ENCODE measurements at regions not wholly inside any gene's neighbourhood (a gene's known extent, or its start where the extent isn't known, plus 50 kb on each side); places are given as distances from the start of the nearest gene placed in this dataset.

DNA sequence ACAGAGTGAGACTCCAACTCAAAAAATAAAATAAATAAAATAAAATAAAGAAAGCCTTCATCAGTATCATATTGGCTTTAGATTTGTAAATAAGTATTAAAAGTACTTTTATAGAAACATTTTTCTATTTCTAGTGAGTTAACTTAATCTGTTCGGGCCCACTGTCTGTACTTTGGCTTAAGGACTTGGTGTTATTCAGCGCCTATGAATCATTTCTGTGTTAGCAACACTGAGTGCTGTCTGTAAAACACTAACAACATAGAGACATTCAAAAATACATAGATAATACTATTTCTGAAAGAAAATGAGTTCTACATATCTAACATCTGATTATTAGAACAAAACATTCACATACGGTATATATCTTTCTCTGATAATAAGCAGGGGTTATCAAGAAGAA is 221.5 kb upstream of the CDH19 start:
- DNase-seq, result no peak

DNA sequence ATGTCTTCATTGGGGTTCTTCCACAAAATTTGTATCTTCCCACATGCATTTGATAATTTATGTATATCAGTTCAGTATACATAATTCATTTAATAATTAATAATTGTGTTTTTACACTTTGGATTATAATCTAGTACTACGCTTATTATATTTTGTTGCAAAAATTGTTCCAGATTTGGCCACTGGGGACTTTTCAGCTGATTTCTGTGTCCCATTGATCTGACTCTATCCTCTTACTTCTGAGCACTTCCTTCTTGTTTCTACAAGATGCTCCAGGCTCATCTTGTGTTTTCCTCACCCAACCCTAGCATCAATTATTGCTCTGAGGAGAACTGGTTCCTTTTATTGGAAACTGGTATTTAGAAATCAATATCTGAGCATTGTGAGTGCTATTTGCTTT is 215.3 kb upstream of the CDH19 start:
- no peak for DNase-seq

DNA sequence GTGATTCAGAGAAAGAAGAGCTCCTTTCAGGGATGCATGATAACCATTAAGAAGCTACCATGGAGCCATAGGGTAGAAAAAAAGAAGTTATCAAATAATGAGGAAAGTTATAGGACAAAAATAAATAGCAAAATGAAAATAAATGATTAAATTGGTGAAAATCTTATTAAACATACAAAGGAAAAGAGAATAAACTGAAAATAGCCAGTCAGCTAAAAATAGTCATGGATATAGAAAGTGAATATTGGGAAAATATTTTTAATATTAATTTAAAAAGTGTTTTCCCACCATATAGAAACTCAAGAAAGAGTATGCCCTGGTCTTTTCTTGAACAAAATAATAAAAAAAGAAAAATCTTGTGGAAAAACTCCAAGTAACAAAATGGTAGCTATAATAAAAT is 209.2 kb upstream of the CDH19 start:
- no peak for DNase-seq

DNA sequence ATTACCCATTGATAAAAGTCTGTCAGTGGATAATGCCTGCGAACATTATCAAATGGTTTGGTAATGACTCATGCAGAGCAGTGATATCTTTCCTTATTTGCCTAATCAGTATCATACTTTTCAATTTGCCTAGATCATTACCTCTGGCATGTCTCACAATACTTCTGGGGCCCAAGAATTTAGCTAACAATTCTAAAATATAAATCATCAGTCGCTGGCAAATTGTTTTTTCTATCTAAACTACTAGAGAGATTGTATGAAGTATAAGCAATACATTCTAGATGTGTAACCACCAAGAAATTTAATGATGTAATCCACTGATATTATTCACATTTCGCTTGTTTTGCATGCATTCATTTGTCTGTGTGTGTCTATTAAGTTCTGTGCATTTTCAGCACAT is 191.2 kb upstream of the CDH19 start:
- DNase-seq, result no peak

DNA sequence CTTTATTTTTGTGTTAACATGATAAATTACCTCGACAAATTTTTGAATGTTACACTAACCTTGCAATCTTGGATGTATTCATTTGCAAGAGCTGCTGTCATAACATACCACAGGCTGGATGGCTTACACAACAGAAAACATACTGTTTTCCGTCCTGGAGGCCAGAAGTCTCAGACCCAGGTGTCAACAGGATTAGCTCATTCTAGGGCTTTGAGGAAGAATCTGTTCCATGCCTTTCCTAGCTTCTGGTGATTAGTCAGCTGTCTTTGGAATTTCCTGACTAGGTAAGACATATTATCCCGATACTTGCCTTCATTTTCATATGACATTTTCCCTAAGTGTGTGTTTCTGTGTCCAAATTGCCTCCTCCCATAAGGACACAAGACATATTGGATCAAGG is 188.6 kb upstream of the CDH19 start:
- no peak for DNase-seq

DNA sequence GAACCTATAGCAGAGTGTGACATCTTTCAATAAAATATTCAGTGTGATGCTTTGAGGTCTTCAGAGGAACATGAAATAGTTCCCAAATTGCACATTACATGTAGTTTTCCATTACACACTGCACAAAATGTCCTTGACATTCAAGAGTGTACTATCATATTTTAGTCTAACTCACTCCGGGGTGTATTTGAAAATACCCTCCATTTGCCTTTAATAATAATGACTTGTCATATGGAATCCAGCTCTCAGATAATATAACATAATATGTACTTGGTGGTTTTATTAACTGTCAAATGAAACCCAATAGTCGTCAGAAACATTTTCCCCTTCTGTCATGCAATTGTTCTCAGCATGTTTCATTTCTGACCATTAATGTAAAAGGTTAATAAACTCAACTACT is 176.7 kb upstream of the CDH19 start:
- no peak for DNase-seq

DNA sequence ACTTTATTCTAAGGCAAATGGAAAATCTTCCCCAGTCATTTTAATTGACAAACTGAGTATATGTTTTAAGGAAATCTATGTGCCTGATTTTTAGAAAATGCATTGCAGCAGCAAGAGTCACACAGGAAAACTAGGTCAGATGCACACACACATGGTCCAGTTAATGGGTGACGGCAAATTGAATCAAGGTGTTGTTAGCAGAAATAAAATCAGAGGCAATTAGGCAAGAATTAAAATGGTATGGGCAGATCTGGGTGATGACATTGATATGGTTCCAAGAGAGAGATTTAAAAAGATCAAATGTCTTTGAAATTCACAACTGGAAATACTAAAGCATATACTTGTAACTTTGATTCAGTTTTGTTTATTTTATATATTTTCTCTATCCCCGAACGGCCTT is 174.2 kb upstream of the CDH19 start:
- no peak for DNase-seq

DNA sequence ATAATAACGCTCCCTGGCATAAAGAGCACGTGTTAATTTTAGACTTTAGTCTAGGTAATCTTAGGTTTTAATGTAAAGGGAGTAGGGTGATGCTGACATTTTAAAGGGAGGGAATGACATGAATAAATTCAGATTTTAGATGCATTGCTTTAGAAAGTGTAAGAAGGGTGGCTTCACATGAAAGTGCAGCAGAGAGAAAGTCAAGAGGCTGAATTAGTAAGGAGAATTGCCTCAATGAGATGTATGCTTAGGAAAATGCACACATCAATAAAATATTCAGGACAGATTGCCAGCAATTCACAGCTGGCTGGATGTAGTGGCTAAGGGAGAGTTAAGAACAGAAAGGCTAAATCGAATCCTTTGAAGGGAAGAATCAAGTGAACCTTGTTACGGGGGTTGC is 165.5 kb upstream of the CDH19 start:
- no peak for DNase-seq

DNA sequence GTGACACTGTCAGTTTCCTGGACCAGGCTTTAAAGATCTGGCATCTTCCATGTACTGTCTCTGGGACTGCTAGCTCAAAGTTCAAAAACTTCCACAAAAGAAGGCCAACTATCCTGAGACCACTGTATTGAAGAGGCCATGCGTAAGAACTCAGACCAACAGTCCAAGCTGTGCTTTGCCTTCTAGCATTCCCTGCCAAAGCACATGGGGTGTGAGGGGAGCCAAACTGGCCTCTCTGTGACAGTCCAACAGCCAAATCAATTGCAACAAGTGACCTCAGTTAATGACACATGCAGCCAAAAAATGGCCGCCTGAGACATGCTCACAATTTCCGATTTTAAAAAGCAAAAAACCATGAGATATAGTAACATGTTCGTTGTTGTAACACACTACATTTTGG is 160.3 kb upstream of the CDH19 start:
- DNase-seq, result no peak

DNA sequence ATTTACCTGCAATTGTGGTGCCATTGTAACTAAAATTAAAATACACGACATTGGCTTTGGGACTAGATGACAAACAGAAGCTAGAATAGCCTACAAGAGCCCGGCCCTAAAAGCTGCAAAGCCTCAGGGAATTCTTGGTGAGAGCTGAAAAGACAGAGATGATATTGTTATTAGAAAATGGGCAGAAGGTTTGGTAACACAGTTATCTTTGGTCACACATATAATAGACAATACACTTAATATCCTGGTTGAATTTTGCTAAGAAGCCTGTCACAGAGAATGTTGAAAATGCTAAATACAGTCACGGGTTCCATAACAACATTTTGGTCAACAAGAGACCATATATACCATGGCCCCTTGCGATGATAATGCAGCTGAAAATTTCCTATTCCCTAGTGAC is 157.3 kb upstream of the CDH19 start:
- DNase-seq, result no peak

DNA sequence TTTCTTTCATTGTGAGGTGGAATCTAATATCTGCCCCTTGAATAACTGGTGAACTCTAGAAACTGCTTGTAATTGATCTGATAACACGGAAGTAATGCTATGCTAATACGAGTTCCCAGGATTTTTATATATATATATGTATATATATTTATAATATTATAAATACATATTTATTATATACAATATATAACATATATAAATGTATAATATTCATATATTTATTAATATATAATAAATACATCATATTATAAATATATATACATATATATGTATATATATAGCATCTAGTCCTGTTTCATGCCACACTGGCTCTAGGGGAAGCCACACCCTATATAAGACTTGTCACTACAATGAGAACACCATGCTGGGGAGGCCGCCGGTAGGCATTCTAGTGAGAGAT is 156.7 kb upstream of the CDH19 start:
- no peak for DNase-seq

DNA sequence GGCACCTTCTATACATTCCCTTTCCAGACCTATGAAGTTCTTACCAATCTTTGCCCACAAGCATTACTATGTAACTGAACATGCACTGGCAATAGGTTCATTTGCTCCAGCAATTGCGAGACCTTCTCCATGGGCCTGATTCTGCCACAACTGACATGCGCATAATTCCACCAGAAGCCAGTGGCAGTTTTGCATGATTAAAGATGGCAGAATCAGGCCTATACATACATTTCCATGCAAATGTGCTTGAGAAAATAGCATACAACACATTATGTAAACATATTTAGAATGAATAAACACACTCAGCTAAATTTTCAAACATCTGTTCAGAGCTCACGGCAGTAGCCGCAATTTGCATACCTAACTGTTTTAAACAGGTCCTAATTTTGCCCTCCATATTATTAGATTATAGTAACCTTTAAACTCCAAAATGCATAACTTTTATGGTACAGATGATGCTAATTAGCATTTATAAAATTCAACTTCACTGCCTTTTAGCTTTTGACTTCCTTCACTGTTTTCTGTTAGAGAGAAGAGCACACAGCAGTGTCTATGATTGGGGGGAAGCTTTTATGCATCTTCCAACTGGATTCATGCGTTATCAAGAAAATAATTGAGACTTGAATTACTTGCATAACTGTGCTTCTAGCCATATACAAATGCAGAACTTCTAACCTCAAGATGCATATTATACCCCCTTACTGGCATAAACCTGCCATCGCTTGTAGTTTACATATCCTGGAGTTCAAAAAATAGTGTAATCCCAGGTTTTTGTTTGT is 155.3 kb upstream of the CDH19 start:
- no peak for DNase-seq

DNA sequence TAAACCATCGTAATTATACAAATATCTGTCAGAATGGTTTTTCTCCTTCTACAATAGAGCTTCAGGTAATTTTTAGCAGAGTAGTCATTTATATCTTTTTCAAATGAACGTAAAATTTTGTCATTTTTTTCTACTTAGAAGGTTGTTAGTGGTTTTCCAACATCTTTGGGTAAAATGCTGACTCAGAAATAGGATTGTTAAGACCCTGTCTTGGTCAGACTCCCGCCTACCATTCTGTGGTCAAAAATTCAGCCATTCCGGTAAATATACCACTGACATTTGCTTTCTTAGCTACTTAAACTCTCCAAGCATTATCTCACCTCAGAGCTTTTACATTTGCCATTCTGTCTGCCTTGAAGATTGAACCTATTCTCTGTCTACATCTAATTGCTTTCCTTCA is 154.1 kb upstream of the CDH19 start:
- DNase-seq, result no peak

DNA sequence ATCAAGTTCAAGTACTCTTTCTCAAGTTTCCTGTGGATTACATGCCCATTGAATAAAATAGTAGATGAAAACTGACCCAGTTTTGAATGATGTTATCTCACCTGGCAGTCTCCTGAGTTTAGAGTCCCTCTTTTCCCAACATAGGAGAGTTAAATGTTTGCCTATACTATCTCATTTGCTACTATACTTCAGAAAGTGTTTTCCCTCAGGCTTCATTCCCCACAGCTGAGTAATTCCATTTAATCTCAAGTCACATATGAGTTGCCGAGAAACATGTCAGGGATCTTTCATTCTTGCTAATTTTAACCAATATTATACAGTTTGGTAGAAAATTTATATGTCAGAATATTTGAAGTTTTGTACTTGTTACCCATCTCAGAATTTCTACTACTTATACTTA is 150.4 kb upstream of the CDH19 start:
- DNase-seq, result no peak

DNA sequence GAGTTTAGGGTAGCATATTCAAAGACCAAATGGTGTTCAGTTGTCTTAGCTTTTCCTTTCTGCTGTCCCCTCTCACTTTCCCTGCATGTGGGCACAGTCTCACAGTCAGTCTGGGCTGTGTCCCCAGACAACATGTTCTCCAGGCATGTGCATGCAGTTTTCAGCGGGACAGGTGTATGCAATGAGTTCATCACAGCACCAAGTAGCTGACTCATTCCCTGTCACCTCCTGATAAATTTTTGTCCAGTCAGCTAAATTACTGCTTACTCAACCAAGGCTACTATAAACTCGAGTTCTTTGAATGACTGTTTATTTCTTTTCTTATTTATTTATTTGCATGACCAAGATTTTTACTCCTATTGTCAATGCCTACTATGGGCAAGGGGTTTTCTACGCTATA is 148.8 kb upstream of the CDH19 start:
- DNase-seq, result no peak

DNA sequence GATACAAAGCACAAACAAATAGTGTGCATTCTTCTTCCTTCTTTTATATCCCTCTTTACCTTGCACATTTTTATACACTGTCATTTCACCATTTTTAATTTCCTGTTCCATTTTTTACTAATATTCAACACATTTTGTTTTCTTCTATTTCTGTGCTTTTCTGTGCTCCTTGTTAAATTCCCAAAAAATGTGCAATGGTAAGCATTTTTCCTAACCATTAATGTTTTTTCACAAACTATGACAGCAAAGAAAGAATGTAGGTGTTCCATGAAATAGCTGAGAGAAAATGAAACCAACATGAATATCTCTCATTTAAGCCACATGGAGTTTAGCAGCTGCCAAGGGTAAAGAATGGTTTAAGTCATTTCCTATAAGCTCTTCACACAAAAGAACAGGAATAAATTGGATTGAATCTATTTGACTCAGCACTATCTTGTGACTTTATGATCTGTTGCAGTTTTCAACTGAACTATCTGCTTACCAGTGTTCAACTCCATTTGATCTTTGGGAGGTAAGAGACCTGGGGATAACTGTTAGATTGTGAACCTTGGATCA is 145.7 kb upstream of the CDH19 start:
- no peak for DNase-seq

DNA sequence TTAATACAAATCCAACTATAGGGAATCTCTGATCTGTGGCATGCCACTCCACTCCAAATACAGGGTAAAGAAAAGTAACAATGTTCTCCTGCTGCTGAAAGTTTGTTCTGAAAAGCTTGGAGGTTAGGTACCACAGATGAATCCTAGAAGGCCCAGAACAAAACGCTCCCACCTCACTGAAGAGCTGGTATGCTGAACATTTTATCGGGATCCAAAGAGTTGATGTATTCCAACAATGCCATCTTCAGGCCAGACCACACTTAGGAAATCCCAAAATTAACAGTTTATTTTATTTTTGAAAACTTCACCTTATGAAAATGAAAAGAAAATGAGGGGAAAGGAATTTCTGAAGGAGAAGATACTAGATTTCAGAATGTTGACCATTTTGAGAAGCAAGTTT is 145.1 kb upstream of the CDH19 start:
- DNase-seq, result no peak

DNA sequence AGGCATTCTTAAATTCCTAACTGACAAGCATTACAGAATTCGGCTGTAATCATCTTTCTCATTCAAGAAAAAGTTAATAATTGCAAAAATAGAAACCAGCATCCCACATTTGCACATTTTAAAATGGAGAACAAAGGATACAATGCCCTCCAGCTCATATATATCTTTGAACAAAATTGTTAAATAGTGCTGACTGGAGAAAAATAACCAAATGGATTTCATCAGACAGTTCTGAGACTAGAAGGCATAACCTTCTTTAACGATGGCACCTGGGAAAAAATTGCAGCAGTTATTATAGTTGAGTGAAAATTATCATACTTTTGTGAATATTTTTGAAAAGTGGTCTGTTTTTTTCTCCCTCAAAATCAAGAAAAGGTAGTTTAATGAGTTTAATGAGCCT is 138.9 kb upstream of the CDH19 start:
- DNase-seq, result no peak

DNA sequence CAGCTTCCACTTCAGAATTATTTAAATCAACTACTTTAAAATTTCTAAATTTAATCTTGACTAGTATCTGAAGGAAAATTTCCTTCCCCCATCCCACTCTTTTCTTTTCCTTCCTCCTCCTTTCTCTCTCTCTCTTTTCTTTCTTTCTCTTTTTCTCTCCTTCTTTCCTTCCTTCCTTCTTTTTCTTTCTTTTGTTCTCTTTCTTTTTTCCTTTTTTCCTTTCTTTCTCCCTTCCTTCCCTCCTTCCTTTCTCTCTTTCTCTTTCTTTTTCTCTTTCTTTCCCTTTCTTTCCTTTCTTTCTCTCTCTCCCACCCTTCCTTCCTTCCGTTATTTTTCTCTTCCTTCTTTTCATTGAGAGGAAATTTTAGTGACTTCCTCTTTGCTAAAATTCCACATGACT is 132.0 kb upstream of the CDH19 start:
- no peak for DNase-seq

DNA sequence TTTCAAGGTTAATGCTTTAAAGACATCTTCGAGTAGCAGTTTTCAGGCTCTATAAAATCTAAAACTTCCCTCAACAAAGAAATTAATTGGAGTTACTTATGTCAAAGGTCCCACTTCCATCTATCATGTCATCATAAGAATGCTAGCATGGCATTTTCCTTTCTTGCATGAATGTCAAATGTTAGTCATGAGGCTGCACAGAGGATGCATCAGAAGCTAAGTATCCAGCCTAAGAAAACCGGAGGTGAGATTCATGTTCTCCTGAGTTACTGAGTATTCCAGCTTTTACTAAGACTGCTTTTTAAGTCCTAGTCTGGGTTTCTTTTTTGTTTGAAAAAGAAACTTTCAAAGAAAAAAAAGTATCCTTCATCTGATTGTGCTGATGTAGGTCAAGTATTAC is 130.6 kb upstream of the CDH19 start:
- DNase-seq, result no peak

DNA sequence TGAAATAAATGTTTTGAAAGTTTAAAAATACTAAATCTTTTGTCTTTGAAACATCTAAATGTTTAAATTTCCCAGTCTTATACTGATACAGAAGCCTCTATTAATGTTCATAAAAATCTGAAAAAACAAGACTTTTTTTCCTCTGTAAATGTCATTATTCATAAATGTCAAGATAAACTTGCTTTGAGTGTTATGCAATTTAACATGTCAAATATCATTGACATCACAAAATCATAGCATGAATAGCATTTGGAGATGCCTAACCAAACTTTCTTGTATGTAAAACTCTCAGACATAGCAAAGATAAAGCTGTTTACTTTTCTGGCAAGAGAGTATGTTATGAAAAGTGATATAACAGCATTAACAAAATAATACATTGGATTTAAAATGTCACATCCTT is 128.0 kb upstream of the CDH19 start:
- DNase-seq, result no peak

DNA sequence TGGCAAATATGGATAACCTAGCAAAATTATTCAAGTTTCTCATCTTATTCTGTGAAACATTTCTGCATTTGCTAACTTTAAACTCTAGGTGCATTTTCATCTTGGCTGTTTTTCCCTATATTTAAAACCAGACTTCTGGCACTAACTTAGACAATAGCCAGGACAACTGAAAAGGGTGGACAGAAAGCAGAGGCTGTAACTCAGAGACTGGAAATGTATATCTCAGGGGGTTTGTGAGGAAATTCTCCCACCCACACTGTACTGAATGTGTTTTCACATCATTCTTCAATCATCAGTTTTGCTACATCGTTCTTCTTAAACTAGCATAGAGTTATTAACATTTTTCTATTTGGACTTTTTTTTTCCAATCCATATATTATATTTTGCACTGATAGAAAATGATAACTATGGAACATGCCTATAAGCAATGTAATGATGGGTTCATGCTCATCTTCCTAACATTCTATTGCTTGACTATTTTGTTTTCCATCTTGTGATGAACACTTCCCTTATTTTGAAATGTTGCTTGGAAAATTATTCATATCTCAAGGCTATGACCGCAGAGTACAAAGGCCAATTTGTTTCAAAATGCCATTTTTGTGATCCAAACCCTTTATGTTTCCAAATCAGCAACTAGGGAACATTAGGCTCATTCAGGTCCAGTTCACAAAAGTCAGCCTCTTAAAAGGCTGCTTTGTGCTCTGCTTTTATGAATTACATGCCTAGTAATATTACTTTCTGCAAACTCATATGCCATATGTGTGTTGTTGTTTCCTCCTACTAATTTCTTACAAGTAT is 125.8 kb upstream of the CDH19 start:
- DNase-seq, result no peak

DNA sequence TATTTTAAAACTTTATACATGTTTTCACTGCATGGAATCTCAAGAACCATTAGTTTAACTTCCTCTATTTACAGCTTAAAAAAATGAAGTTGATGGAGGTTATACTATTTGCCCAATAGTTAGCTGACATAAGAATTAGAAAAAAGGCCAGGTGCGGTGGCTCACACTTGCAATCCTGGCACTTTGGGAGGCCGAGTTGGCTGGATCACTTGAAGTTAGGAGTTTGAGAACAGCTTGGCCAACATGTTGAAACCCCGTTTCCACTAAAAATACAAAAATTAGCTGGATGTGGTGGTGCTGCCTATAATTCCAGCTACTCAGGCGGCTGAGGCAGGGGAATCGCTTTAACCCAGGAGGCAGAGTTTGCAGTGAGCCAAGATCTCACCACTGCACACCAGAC is 125.1 kb upstream of the CDH19 start:
- no peak for DNase-seq

DNA sequence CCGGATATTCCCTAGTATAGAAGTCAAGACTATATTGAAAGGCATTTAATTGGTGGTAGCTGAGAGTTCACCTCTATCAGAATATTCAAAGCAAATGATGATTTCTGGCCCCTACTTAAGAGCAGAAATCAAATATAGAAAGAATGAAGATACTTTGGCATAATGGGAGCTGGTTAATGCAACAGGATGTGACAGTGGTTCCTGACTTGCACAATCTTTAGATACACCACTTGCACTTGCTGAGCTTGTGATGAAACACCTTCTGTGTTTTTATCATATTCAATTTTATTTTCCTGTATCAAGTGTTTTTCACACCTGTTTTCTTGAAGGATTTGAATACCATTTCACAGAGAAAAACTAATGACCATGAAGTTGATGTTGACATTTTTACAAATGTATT is 124.1 kb upstream of the CDH19 start:
- no peak for DNase-seq

Data from CD4-positive, alpha-beta T cell treated with Interleukin-15 for 1 hour (primary cell).